HEK293 (cell line): ENCODE measurements at regions not wholly inside any gene's neighbourhood (a gene's known extent, or its start where the extent isn't known, plus 50 kb on each side); places are given as distances from the start of the nearest gene placed in this dataset.

Experiments used
- CTCF ChIP-seq: fragments of 450-650 bp; formaldehyde crosslinking; IDR thresholded peaks from 2 replicates; pipeline ENCODE4 v1.5.1; 2016; ENCODE audit warnings: missing biosample characterization, missing genetic modification characterization
- ELK4 ChIP-seq: IDR thresholded peaks from 2 replicates; pipeline ENCODE4 v1.6.1; 2011; ENCODE audit warnings: mild to moderate bottlenecking, low read depth, low read length, borderline replicate concordance
- GFI1B ChIP-seq: fragments of 450-650 bp; formaldehyde crosslinking; IDR thresholded peaks from 2 replicates; pipeline ENCODE4 v1.5.1; 2016; ENCODE audit warnings: missing biosample characterization, missing genetic modification characterization
- HOXD13 ChIP-seq: sonication (generic); formaldehyde crosslinking; IDR thresholded peaks from 2 replicates; pipeline ENCODE4 v1.8.0; 2022; ENCODE audit warnings: missing genetic modification reagents, borderline replicate concordance
- PRDM1 ChIP-seq: fragments of 450-650 bp; formaldehyde crosslinking; IDR thresholded peaks from 2 replicates; pipeline ENCODE4; 2016; ENCODE audit warnings: missing biosample characterization, missing genetic modification characterization
- PRDM10 ChIP-seq: fragments of 450-650 bp; formaldehyde crosslinking; IDR thresholded peaks from 2 replicates; pipeline ENCODE4 v1.5.1; 2016; ENCODE audit warnings: missing biosample characterization, missing genetic modification characterization
- ZFP41 ChIP-seq: fragments of 450-650 bp; formaldehyde crosslinking; IDR thresholded peaks from 2 replicates; pipeline ENCODE4 v1.5.1; 2016; ENCODE audit warnings: missing biosample characterization, missing genetic modification characterization, borderline replicate concordance
- ZNF530 ChIP-seq: fragments of 450-650 bp; formaldehyde crosslinking; IDR thresholded peaks from 2 replicates; pipeline ENCODE4 v1.5.1; 2016; ENCODE audit warnings: low read depth, missing biosample characterization, missing genetic modification characterization
- ZNF621 ChIP-seq: fragments of 450-650 bp; formaldehyde crosslinking; IDR thresholded peaks from 2 replicates; pipeline ENCODE4 v1.5.1; 2017; ENCODE audit warnings: missing biosample characterization, missing genetic modification characterization
- ZNF623 ChIP-seq: fragments of 450-650 bp; formaldehyde crosslinking; IDR thresholded peaks from 2 replicates; pipeline ENCODE4 v1.5.1; 2016; ENCODE audit warnings: missing biosample characterization, missing genetic modification characterization
- ZNF768 ChIP-seq: fragments of 450-650 bp; formaldehyde crosslinking; IDR thresholded peaks from 2 replicates; pipeline ENCODE4 v1.5.1; 2018; ENCODE audit warnings: missing biosample characterization, mild to moderate bottlenecking, missing genetic modification characterization
- ZSCAN5A ChIP-seq: fragments of 450-650 bp; formaldehyde crosslinking; IDR thresholded peaks from 2 replicates; pipeline ENCODE4 v1.5.1; 2016; ENCODE audit warnings: missing biosample characterization, missing genetic modification characterization

- no peak for TF ChIP-seq CTCF
- no peak for TF ChIP-seq HOXD13 (CRISPR knock-in tag)
- TF ChIP-seq ZFP41 (tag by site-specific recombination) = no peak
- no peak for TF ChIP-seq ZNF768
- TF ChIP-seq PRDM10 (tag by site-specific recombination) = no peak
- TF ChIP-seq ZSCAN5A = no peak
- no peak for TF ChIP-seq ZNF621 (tag by site-specific recombination)
- TF ChIP-seq ZNF530 = no peak
- no peak for TF ChIP-seq PRDM1 (tag by site-specific recombination)
- TF ChIP-seq GFI1B (tag by site-specific recombination) = no peak
- no peak for TF ChIP-seq ZNF623 (tag by site-specific recombination)
- TF ChIP-seq ELK4 = no peak
These were observed 602.9 kb upstream of the WWC1 start for GRCh38 chr5:167688341-167689130.
